Liver (tissue), 3 donors: ENCODE measurements at regions not wholly inside any gene's neighbourhood (a gene's known extent, or its start where the extent isn't known, plus 50 kb on each side); places are given as distances from the start of the nearest gene placed in this dataset.

Experiments
- SP1 ChIP-seq: IDR thresholded peaks from 2 replicates; pipeline ENCODE4 v1.6.1; 2018; ENCODE audit warnings: antibody characterized with exemption, mild to moderate bottlenecking
- TF ChIP-seq, protein P1 (sequence below): IDR thresholded peaks from 2 replicates; pipeline ENCODE4 v1.6.1; 2016; ENCODE audit warnings: antibody characterized with exemption
- TF ChIP-seq, protein P2 (sequence below): fragments of 150-350 bp; IDR thresholded peaks from 2 replicates; pipeline ENCODE4 v1.5.1; 2017; ENCODE audit warnings: improper control_type of control experiment, low read depth, low read length; ENCODE audit not compliant: missing input control
- donor health status: healthy.
- donor health status: healthy.

DNA sequence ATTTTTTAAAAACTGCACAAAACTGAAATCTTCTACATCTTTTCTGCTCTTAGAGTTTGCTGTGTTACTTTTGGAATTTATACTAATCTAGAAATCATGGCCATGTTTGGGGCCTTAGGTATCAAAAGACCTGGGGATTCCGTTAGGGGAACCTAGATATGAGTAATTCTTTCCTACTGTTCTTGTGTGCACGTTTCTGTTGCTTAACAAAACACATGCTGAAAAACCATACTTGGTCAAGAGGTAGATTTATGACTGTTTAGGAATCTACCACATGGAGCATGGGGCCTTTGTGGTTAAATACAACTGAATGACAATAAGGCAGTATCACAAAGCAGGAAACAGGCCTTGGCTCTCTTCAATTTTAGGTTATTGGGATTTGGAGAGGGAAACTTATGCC is 291.9 kb upstream of the USP25 start:
- TF ChIP-seq, protein P1, sequence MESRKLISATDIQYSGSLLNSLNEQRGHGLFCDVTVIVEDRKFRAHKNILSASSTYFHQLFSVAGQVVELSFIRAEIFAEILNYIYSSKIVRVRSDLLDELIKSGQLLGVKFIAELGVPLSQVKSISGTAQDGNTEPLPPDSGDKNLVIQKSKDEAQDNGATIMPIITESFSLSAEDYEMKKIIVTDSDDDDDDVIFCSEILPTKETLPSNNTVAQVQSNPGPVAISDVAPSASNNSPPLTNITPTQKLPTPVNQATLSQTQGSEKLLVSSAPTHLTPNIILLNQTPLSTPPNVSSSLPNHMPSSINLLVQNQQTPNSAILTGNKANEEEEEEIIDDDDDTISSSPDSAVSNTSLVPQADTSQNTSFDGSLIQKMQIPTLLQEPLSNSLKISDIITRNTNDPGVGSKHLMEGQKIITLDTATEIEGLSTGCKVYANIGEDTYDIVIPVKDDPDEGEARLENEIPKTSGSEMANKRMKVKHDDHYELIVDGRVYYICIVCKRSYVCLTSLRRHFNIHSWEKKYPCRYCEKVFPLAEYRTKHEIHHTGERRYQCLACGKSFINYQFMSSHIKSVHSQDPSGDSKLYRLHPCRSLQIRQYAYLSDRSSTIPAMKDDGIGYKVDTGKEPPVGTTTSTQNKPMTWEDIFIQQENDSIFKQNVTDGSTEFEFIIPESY, result no peak
- TF ChIP-seq, protein P2, sequence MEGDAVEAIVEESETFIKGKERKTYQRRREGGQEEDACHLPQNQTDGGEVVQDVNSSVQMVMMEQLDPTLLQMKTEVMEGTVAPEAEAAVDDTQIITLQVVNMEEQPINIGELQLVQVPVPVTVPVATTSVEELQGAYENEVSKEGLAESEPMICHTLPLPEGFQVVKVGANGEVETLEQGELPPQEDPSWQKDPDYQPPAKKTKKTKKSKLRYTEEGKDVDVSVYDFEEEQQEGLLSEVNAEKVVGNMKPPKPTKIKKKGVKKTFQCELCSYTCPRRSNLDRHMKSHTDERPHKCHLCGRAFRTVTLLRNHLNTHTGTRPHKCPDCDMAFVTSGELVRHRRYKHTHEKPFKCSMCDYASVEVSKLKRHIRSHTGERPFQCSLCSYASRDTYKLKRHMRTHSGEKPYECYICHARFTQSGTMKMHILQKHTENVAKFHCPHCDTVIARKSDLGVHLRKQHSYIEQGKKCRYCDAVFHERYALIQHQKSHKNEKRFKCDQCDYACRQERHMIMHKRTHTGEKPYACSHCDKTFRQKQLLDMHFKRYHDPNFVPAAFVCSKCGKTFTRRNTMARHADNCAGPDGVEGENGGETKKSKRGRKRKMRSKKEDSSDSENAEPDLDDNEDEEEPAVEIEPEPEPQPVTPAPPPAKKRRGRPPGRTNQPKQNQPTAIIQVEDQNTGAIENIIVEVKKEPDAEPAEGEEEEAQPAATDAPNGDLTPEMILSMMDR, result no peak
- TF ChIP-seq SP1, result no peak
